ENCODE measurements at regions not wholly inside any gene's neighbourhood (a gene's known extent, or its start where the extent isn't known, plus 50 kb on each side); places are given as distances from the start of the nearest gene placed in this dataset.
"Not testable (repeated sequence)": the region's sequence is repeated elsewhere in the genome, so short reads cannot be mapped to it uniquely, and the experiment has no call there.

- H3K4me3 ChIP-seq (ENCODE audit: low read depth in 1 of 2, low read length in 2 of 2); H3K27ac ChIP-seq (ENCODE audit: low read depth in 2 of 2, low read length in 1 of 2); H3K36me3 ChIP-seq (ENCODE audit: control insufficient read depth in 2 of 2, insufficient read depth in 2 of 2, low read length in 1 of 2); H3K27me3 ChIP-seq (ENCODE audit: control insufficient read depth in 1 of 2, insufficient read depth in 2 of 2, low read length in 2 of 2); H3K4me1 ChIP-seq (ENCODE audit: control insufficient read depth in 2 of 2, insufficient read depth in 2 of 2, low read length in 1 of 2): not testable (repeated sequence)
- 80% methylated on average over 10 of the region's 10 CpGs for WGBS, 2 donors
- H3K9me3 ChIP-seq (ENCODE audit: control insufficient read depth in 2 of 2, insufficient read depth in 1 of 2, low read depth in 1 of 2, low read length in 1 of 2): peaks cover 17 to 46% of the 10 kb centered on the region in 2 donors
Observed at GRCh38 chr21:10383571-10383970, 137.8 kb upstream of the TPTE start.

- peaks cover 13 to 38% of the 10 kb centered on the region in 2 donors for H3K9me3 ChIP-seq (ENCODE audit: control insufficient read depth in 2 of 2, insufficient read depth in 1 of 2, low read depth in 1 of 2, low read length in 1 of 2)
- H3K4me1 ChIP-seq (ENCODE audit: control insufficient read depth in 2 of 2, insufficient read depth in 2 of 2, low read length in 1 of 2); H3K36me3 ChIP-seq (ENCODE audit: control insufficient read depth in 2 of 2, insufficient read depth in 2 of 2, low read length in 1 of 2); H3K27me3 ChIP-seq (ENCODE audit: control insufficient read depth in 1 of 2, insufficient read depth in 2 of 2, low read length in 2 of 2); H3K27ac ChIP-seq (ENCODE audit: low read depth in 2 of 2, low read length in 1 of 2); H3K4me3 ChIP-seq (ENCODE audit: low read depth in 1 of 2, low read length in 2 of 2): not testable (repeated sequence)
- WGBS, 2 donors: 50 to 55% methylated on average over 3 of the region's 3 CpGs
Observed at GRCh38 chr21:10384304-10384861, 137.0 kb upstream of the TPTE start.

- H3K27me3 ChIP-seq (ENCODE audit: control insufficient read depth in 1 of 2, insufficient read depth in 2 of 2, low read length in 2 of 2); H3K36me3 ChIP-seq (ENCODE audit: control insufficient read depth in 2 of 2, insufficient read depth in 2 of 2, low read length in 1 of 2); H3K4me3 ChIP-seq (ENCODE audit: low read depth in 1 of 2, low read length in 2 of 2); H3K4me1 ChIP-seq (ENCODE audit: control insufficient read depth in 2 of 2, insufficient read depth in 2 of 2, low read length in 1 of 2); H3K27ac ChIP-seq (ENCODE audit: low read depth in 2 of 2, low read length in 1 of 2): not testable (repeated sequence)
- peaks cover 13 to 33% of the 10 kb centered on the region in 2 donors for H3K9me3 ChIP-seq (ENCODE audit: control insufficient read depth in 2 of 2, insufficient read depth in 1 of 2, low read depth in 1 of 2, low read length in 1 of 2)
- WGBS, 2 donors: 76 to 81% methylated on average over 3 of the region's 3 CpGs
Observed at GRCh38 chr21:10385202-10385601, 136.2 kb upstream of the TPTE start.

GRCh38 chr21:10385898-10386527 lies 135.4 kb upstream of the TPTE start:
- whole genome bisulfite sequencing, 2 donors: 66 to 69% methylated on average over 13 of the region's 13 CpGs
- H3K4me1 ChIP-seq (ENCODE audit: control insufficient read depth in 2 of 2, insufficient read depth in 2 of 2, low read length in 1 of 2); H3K27me3 ChIP-seq (ENCODE audit: control insufficient read depth in 1 of 2, insufficient read depth in 2 of 2, low read length in 2 of 2); H3K27ac ChIP-seq (ENCODE audit: low read depth in 2 of 2, low read length in 1 of 2); H3K36me3 ChIP-seq (ENCODE audit: control insufficient read depth in 2 of 2, insufficient read depth in 2 of 2, low read length in 1 of 2); H3K4me3 ChIP-seq (ENCODE audit: low read depth in 1 of 2, low read length in 2 of 2): not testable (repeated sequence)
- H3K9me3 ChIP-seq (ENCODE audit: control insufficient read depth in 2 of 2, insufficient read depth in 1 of 2, low read depth in 1 of 2, low read length in 1 of 2): peaks cover 12 to 27% of the 10 kb centered on the region in 2 donors

GRCh38 chr21:10387692-10388450 lies 133.5 kb upstream of the TPTE start:
- not testable (repeated sequence) for H3K27ac ChIP-seq (ENCODE audit: low read depth in 2 of 2, low read length in 1 of 2); H3K4me3 ChIP-seq (ENCODE audit: low read depth in 1 of 2, low read length in 2 of 2); H3K27me3 ChIP-seq (ENCODE audit: control insufficient read depth in 1 of 2, insufficient read depth in 2 of 2, low read length in 2 of 2); H3K4me1 ChIP-seq (ENCODE audit: control insufficient read depth in 2 of 2, insufficient read depth in 2 of 2, low read length in 1 of 2); H3K36me3 ChIP-seq (ENCODE audit: control insufficient read depth in 2 of 2, insufficient read depth in 2 of 2, low read length in 1 of 2)
- 44 to 58% methylated on average over 3 of the region's 3 CpGs for WGBS, 2 donors
- H3K9me3 ChIP-seq (ENCODE audit: control insufficient read depth in 2 of 2, insufficient read depth in 1 of 2, low read depth in 1 of 2, low read length in 1 of 2): peaks cover 6 to 17% of the 10 kb centered on the region in 2 donors

GRCh38 chr21:10388625-10389024 lies 132.8 kb upstream of the TPTE start:
- not testable (repeated sequence) for H3K27ac ChIP-seq (ENCODE audit: low read depth in 2 of 2, low read length in 1 of 2); H3K4me1 ChIP-seq (ENCODE audit: control insufficient read depth in 2 of 2, insufficient read depth in 2 of 2, low read length in 1 of 2); H3K36me3 ChIP-seq (ENCODE audit: control insufficient read depth in 2 of 2, insufficient read depth in 2 of 2, low read length in 1 of 2); H3K4me3 ChIP-seq (ENCODE audit: low read depth in 1 of 2, low read length in 2 of 2); H3K27me3 ChIP-seq (ENCODE audit: control insufficient read depth in 1 of 2, insufficient read depth in 2 of 2, low read length in 2 of 2)
- 65 to 71% methylated on average over 9 of the region's 9 CpGs for whole genome bisulfite sequencing, 2 donors
- H3K9me3 ChIP-seq (ENCODE audit: control insufficient read depth in 2 of 2, insufficient read depth in 1 of 2, low read depth in 1 of 2, low read length in 1 of 2): peaks cover 6 to 13% of the 10 kb centered on the region in 2 donors

GRCh38 chr21:10392301-10392700 lies 129.1 kb upstream of the TPTE start:
- WGBS, 2 donors: no CpG with 5 or more reads among the region's 1 CpG
- not testable (repeated sequence) for H3K9me3 ChIP-seq (ENCODE audit: control insufficient read depth in 2 of 2, insufficient read depth in 1 of 2, low read depth in 1 of 2, low read length in 1 of 2); H3K27me3 ChIP-seq (ENCODE audit: control insufficient read depth in 1 of 2, insufficient read depth in 2 of 2, low read length in 2 of 2); H3K4me3 ChIP-seq (ENCODE audit: low read depth in 1 of 2, low read length in 2 of 2); H3K36me3 ChIP-seq (ENCODE audit: control insufficient read depth in 2 of 2, insufficient read depth in 2 of 2, low read length in 1 of 2); H3K27ac ChIP-seq (ENCODE audit: low read depth in 2 of 2, low read length in 1 of 2); H3K4me1 ChIP-seq (ENCODE audit: control insufficient read depth in 2 of 2, insufficient read depth in 2 of 2, low read length in 1 of 2)

GRCh38 chr21:10395963-10396362 lies 125.4 kb upstream of the TPTE start:
- H3K27ac ChIP-seq (ENCODE audit: low read depth in 2 of 2, low read length in 1 of 2); H3K36me3 ChIP-seq (ENCODE audit: control insufficient read depth in 2 of 2, insufficient read depth in 2 of 2, low read length in 1 of 2); H3K27me3 ChIP-seq (ENCODE audit: control insufficient read depth in 1 of 2, insufficient read depth in 2 of 2, low read length in 2 of 2); H3K4me3 ChIP-seq (ENCODE audit: low read depth in 1 of 2, low read length in 2 of 2); H3K4me1 ChIP-seq (ENCODE audit: control insufficient read depth in 2 of 2, insufficient read depth in 2 of 2, low read length in 1 of 2); H3K9me3 ChIP-seq (ENCODE audit: control insufficient read depth in 2 of 2, insufficient read depth in 1 of 2, low read depth in 1 of 2, low read length in 1 of 2): not testable (repeated sequence)
- WGBS, 2 donors: 46 to 60% methylated on average over 1 of the region's 1 CpG

GRCh38 chr21:10397495-10397915 lies 123.9 kb upstream of the TPTE start:
- H3K4me1 ChIP-seq (ENCODE audit: control insufficient read depth in 2 of 2, insufficient read depth in 2 of 2, low read length in 1 of 2); H3K36me3 ChIP-seq (ENCODE audit: control insufficient read depth in 2 of 2, insufficient read depth in 2 of 2, low read length in 1 of 2); H3K27ac ChIP-seq (ENCODE audit: low read depth in 2 of 2, low read length in 1 of 2); H3K4me3 ChIP-seq (ENCODE audit: low read depth in 1 of 2, low read length in 2 of 2); H3K27me3 ChIP-seq (ENCODE audit: control insufficient read depth in 1 of 2, insufficient read depth in 2 of 2, low read length in 2 of 2): not testable (repeated sequence)
- WGBS, 2 donors: 71 to 72% methylated on average over 13 of the region's 13 CpGs
- H3K9me3 ChIP-seq (ENCODE audit: control insufficient read depth in 2 of 2, insufficient read depth in 1 of 2, low read depth in 1 of 2, low read length in 1 of 2): peaks cover 10 to 19% of the 10 kb centered on the region in 2 donors

Measured in esophagus (tissue), 2 donors.